ENCODE measurements at regions not wholly inside any gene's neighbourhood (a gene's known extent, or its start where the extent isn't known, plus 50 kb on each side); places are given as distances from the start of the nearest gene placed in this dataset.

GRCh38 chr2:40914666-40915065, 462.8 kb upstream of the SLC8A1 start:
- H3K27ac ChIP-seq: no peak overlapping the region
- H3K36me3 ChIP-seq: no peaks in the 10 kb centered on the region
- intact Hi-C loops (cut with DNase I): no loop called here
- H3K4me1 ChIP-seq: no peaks in the 10 kb centered on the region
- H3K4me3 ChIP-seq: no peak overlapping the region
- no peak for TF ChIP-seq POLR2A (IDR thresholded peaks at IDR 0.05)
- ATAC-seq: no peak
- H3K9me3 ChIP-seq: peaks cover 0 to 3% (median 0%) of the 10 kb centered on the region in 4 donors
- H3K27me3 ChIP-seq: no peaks in the 10 kb centered on the region
- DNase-seq: no peak

GRCh38 chr2:40915651-40916050, 463.8 kb upstream of the SLC8A1 start:
- Histone ChIP-seq H3K36me3 (no peaks in the 10 kb centered on the region), H3K27me3 (no peaks in the 10 kb centered on the region), H3K27ac (no peak overlapping the region), H3K4me3 (no peak overlapping the region), H3K9me3 (peaks cover 0 to 3% (median 0%) of the 10 kb centered on the region in 4 donors), H3K4me1 (no peaks in the 10 kb centered on the region)
- DNase-seq (no peak), ATAC-seq (no peak)
- TF ChIP-seq POLR2A (IDR thresholded peaks at IDR 0.05): no peak
- TF ChIP-seq CTCF (IDR thresholded peaks at IDR 0.05): no peak
- intact Hi-C loops (cut with DNase I): no loop called here

- Histone ChIP-seq H3K9me3 (no peaks in the 10 kb centered on the region), H3K27ac (no peak overlapping the region), H3K27me3 (no peaks in the 10 kb centered on the region), H3K4me1 (no peaks in the 10 kb centered on the region), H3K4me3 (no peak overlapping the region), H3K36me3 (no peaks in the 10 kb centered on the region)
- intact Hi-C loops (cut with DNase I): no loop called here
- DNase-seq: no peak
- TF ChIP-seq POLR2A (IDR thresholded peaks at IDR 0.05) (no peak), CTCF (IDR thresholded peaks at IDR 0.05) (no peak)
- no peak for ATAC-seq
- WGBS (ENCODE audit: insufficient coverage, low coverage, low lambda C conversion rate, missing lambda C conversion rate): no CpG with 5 or more reads among the region's 2 CpGs
These were observed 483.5 kb upstream of the SLC8A1 start for GRCh38 chr2:40935349-40935748.

GRCh38 chr2:40937284-40937683, 485.4 kb upstream of the SLC8A1 start:
- no peak for ATAC-seq
- TF ChIP-seq CTCF (IDR thresholded peaks at IDR 0.05) (no peak), POLR2A (IDR thresholded peaks at IDR 0.05) (no peak)
- WGBS (ENCODE audit: insufficient coverage, low coverage, low lambda C conversion rate, missing lambda C conversion rate): 40% methylated on average over 3 of the region's 3 CpGs

GRCh38 chr2:40953341-40953740, 501.5 kb upstream of the SLC8A1 start:
- intact Hi-C loops (cut with DNase I): no loop called here
- TF ChIP-seq CTCF (IDR thresholded peaks at IDR 0.05) (no peak), POLR2A (IDR thresholded peaks at IDR 0.05) (no peak)

More at GRCh38 chr2:40937284-40937683, 485.4 kb upstream of the SLC8A1 start:
- Histone ChIP-seq H3K36me3 (no peaks in the 10 kb centered on the region), H3K27me3 (no peaks in the 10 kb centered on the region), H3K4me3 (no peak overlapping the region), H3K9me3 (no peaks in the 10 kb centered on the region), H3K4me1 (no peaks in the 10 kb centered on the region), H3K27ac (no peak overlapping the region)
- intact Hi-C loops (cut with DNase I): no loop called here
- DNase-seq: no peak

More at GRCh38 chr2:40953341-40953740, 501.5 kb upstream of the SLC8A1 start:
- H3K27ac ChIP-seq: no peak overlapping the region
- H3K4me3 ChIP-seq: no peak overlapping the region
- no peaks in the 10 kb centered on the region for H3K9me3 ChIP-seq
- H3K4me1 ChIP-seq: no peaks in the 10 kb centered on the region
- ATAC-seq (no peak), DNase-seq (no peak)
- 67% methylated on average over 3 of the region's 3 CpGs for WGBS (ENCODE audit: insufficient coverage, low coverage, low lambda C conversion rate, missing lambda C conversion rate)
- no peaks in the 10 kb centered on the region for H3K36me3 ChIP-seq
- H3K27me3 ChIP-seq: no peaks in the 10 kb centered on the region
